Iris pigment epithelial cell (primary cell): ENCODE measurements at regions not wholly inside any gene's neighbourhood (a gene's known extent, or its start where the extent isn't known, plus 50 kb on each side); places are given as distances from the start of the nearest gene placed in this dataset.

Experiments used
- DNase-seq: peaks from one replicate; pipeline ENCODE4 v3.0.0-alpha.2; 2011; ENCODE audit warnings: low read depth

DNA sequence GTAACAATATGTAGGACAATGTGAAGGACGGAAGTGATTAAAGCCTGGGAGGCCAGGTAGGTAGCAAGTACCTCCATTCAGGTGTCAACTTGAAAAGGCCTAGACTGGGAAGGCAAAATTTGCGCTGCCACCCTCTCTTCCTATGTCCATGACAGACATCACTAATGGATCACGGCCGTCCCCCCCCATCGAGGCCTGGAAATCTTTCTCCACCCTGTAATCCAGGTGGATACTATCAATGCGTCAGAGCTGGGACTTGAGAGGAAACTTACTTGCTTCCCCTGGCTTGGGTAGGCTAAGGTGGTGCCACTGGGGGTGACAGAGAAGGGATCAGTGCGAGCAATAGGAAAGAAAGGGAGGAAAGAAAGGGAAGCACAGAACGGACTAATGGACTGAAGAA lies 156.1 kb downstream of the SALL1 start:
- DNase-seq, result no peak

- DNase-seq, result no peak
Observed at GRCh38 chr16:50992350-50993032, 158.6 kb downstream of the SALL1 start.

DNA sequence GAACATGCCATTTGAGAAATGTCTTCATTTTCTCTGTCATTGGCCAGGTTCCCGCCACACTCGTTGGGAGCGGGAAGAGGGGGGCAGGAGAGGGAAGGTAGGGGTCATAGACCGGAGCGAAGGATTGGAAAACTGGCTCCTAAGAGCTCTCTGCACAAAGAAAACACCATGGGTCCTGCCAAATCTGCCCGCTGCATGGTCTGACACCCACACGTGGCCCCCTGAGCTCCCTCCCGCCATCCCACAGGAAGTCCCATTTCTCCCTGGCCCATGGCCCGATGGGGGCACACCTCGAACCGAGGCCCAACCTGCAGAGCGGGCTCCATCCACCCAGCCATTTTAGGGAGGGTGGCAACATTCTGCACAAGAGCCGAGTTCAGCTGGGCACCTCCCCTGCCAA lies 159.6 kb downstream of the SALL1 start:
- no peak for DNase-seq

GRCh38 chr16:50991006-50991405 lies 160.1 kb downstream of the SALL1 start:
- DNase-seq, result no peak

GRCh38 chr16:50989047-50989446 lies 162.0 kb downstream of the SALL1 start:
- DNase-seq, result no peak

DNA sequence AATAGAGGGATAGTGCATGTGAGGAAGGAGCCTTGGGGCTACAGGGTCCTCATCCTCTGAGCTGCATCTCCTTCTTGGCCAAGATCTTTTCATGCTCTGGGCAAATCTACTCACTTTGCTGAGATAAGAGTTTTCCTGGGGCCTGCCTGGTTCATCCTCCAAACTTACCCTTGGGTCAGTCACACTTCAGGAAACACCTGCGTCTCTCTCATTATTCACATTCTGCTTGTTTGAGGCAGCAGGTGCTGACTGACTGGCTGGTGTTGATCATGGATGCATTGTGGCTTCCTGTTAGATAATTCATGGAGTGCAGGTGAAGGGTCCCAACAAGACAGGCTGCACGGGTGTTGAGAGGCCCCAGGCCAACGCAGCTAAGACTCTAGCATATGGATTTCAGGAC lies 162.6 kb downstream of the SALL1 start:
- DNase-seq, result no peak

- no peak for DNase-seq
Observed at GRCh38 chr16:50986453-50986852, 164.6 kb downstream of the SALL1 start.

GRCh38 chr16:50985733-50986132 lies 165.3 kb downstream of the SALL1 start:
- no peak for DNase-seq

GRCh38 chr16:50984688-50985087 lies 166.4 kb downstream of the SALL1 start:
- DNase-seq, result no peak

GRCh38 chr16:50982808-50983207 lies 168.3 kb downstream of the SALL1 start:
- no peak for DNase-seq

- no peak for DNase-seq
Observed at GRCh38 chr16:50981951-50982350, 169.1 kb downstream of the SALL1 start.

GRCh38 chr16:50980666-50981065 lies 170.4 kb downstream of the SALL1 start:
- DNase-seq, result no peak

DNA sequence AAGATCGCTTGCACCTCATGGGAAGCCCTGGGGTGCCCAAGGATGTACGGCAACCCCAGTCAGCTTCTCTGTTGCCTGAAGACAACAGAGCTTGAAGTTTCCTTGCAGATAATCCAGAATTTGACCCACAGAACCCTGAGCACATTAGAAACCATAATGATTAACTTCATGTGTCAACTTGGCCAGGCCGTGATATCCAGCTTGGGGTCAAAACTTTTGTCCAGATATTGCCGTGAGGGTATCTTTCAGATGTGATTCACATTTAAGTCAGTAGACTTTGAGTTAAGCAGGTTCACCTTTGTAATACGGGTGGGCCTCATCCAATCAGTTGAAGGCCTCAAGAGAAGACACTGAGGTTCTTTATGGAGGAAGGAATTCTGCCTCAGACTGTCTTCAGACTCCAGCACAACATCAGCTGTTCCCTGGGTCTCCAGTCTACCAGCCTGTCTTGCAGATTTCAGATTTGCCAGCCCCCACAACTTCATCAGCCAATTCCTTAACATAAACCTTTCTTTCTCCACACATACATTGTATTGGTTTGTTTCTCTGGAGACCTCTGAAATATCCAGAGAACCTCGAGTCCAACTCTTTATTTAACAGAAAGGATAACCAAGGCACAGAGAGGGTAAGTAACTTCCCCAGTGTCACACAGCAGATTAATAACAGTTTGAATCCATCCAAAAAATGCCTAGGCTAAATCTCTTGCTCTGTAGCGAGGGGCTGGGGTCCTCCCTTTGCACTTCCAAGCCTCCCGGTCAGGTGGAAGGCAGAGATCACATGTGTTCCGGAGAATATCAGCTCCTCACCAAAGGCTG lies 171.1 kb downstream of the SALL1 start:
- no peak for DNase-seq

GRCh38 chr16:50977138-50977537 lies 173.9 kb downstream of the SALL1 start:
- DNase-seq, result no peak

- no peak for DNase-seq
Observed at GRCh38 chr16:50974438-50975036, 176.5 kb downstream of the SALL1 start.

GRCh38 chr16:50972876-50973275 lies 178.2 kb downstream of the SALL1 start:
- no peak for DNase-seq

- no peak for DNase-seq
Observed at GRCh38 chr16:50970281-50970680, 180.8 kb downstream of the SALL1 start.

DNA sequence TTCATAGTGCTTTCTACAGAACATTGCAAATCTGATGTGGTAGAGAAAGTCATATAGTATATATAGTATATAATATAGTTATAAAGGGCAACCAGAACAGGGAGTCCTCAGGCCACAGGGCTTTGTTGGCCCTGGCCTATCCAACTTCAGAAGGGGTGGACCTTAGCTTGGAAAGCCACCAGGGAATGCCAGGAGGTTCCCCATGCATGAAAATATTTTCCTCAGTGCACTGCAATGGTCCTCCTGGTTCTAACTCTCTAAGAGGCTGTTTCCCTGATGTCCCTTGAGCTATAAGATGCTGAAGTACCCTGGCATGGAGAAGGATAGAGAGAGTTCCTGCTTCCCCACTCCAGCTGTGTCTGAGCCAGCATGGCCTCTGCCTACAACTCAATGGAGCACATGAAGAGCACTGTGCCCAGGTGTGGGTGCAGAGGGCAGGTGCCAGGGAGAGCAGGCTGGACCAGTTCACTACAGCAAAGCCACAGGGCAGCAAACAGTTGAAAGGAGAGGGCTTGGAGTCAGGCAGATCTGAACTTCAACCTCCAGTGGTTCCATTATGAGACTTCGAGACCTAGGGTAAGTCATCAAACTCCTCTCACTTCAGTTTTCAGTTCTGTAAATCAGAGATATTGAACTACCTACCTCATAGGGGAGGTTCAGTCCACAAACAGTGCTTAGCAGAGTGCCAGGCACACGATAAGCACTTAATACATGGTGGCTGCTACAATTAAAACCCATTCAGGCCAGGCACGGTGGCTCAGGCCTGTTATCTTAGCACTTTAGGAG lies 183.1 kb downstream of the SALL1 start:
- no peak for DNase-seq

DNA sequence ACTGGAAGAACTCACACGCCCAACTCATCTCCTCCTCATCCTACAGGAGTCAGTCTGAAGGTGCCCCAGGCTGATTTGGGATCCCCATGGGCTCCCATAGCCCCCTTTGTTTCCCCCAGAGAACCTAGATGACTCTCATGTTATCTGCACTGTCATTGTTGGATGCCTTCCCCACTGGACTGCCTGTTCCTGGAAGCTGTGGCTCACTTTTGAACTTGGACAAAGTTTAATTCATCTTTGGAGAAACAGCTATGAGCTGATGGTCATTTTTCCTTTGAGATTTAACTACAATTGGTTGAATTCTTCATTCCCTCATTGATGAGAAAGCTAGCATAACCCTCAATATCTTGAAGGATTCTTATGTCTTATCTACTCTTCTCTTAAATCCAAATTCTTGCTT lies 186.6 kb downstream of the SALL1 start:
- DNase-seq, result no peak

- DNase-seq, result no peak
Observed at GRCh38 chr16:50961952-50962351, 189.1 kb downstream of the SALL1 start.

GRCh38 chr16:50960517-50961202 lies 190.4 kb downstream of the SALL1 start:
- no peak for DNase-seq

GRCh38 chr16:50957056-50957455 lies 194.0 kb downstream of the SALL1 start:
- DNase-seq, result no peak
